B cell (primary cell): ENCODE measurements at regions not wholly inside any gene's neighbourhood (a gene's known extent, or its start where the extent isn't known, plus 50 kb on each side); places are given as distances from the start of the nearest gene placed in this dataset.

Experiments used
- ATAC-seq: fragments of 200-7000 bp; cut with Tn5 transposase; one replicate; pipeline ENCODE4 v1.10.0; 2021; ENCODE audit warnings: low read depth, mild to moderate bottlenecking, moderate number of reproducible peaks, moderate library complexity
- CTCF ChIA-PET: fragments of 350-600 bp; sonication (Branson Sonifier 250); formaldehyde crosslinking; loops from one replicate; lab custom pipeline; 2021; ENCODE audit warnings: antibody characterized with exemption, inconsistent platforms; lab: Charles Lee
- POLR2A ChIA-PET: fragments of 350-600 bp; sonication (Branson Sonifier 250); formaldehyde crosslinking; loops from one replicate; lab custom pipeline; 2021; ENCODE audit warnings: antibody characterized with exemption; lab: Charles Lee
- DNase-seq: peaks from one replicate; pipeline ENCODE4 v3.0.0; 2013
- H2AFZ ChIP-seq: 2 replicates; pipeline ENCODE4 v1.6.1; 2012; ENCODE audit warnings: mild to moderate bottlenecking, low read depth, low read length; ENCODE audit not compliant: insufficient read depth, poor library complexity, severe bottlenecking
- H3K27ac ChIP-seq, 2 donors: 1 replicate in 1 of 2; 2 replicates in 1 of 2; pipeline ENCODE4 v1.5.1; 2012 to 2013; ENCODE audit warnings: low read length in 2 of 2, mild to moderate bottlenecking in 2 of 2, moderate library complexity in 1 of 2
- H3K27me3 ChIP-seq, 4 experiments: fragments of 200-600 bp in 1 of 4; sonication (generic) in 1 of 4; replicated peaks in 1 of 4; 1 replicate in 2 of 4; 2 replicates in 2 of 4; pipeline versions ENCODE4 v1.6.1 to v1.7.0; 2013 to 2016; ENCODE audit warnings: low read length in 3 of 4, mild to moderate bottlenecking in 2 of 4, mixed read lengths in 1 of 4, moderate library complexity in 1 of 4; ENCODE audit not compliant: insufficient read depth in 4 of 4, control insufficient read depth in 3 of 4; ENCODE audit errors: control extremely low read depth in 1 of 4
- H3K36me3 ChIP-seq, 2 experiments: replicated peaks in 1 of 2; 1 replicate in 1 of 2; 2 replicates in 1 of 2; pipeline versions ENCODE4 v1.6.1 to v1.7.1; 2013; ENCODE audit warnings: low read length in 1 of 2; ENCODE audit not compliant: insufficient read depth in 2 of 2, control insufficient read depth in 1 of 2; ENCODE audit errors: control extremely low read depth in 1 of 2, extremely low read depth in 1 of 2
- H3K4me1 ChIP-seq, 2 donors: fragments of 200-600 bp in 1 of 2; sonication (generic) in 1 of 2; 1 replicate in 1 of 2; 2 replicates in 1 of 2; pipeline versions ENCODE4 v1.5.1 to v1.6.1; 2013 to 2017; ENCODE audit warnings: low read length in 2 of 2; ENCODE audit not compliant: control insufficient read depth in 2 of 2, insufficient read depth in 2 of 2
- H3K4me2 ChIP-seq: replicated peaks from 2 replicates; pipeline ENCODE3; 2012; ENCODE audit warnings: mild to moderate bottlenecking, low read depth, low read length; ENCODE audit not compliant: poor library complexity, severe bottlenecking
- H3K4me3 ChIP-seq, 5 experiments: fragments of 200-600 bp in 1 of 5; sonication (generic) in 1 of 5; 1 replicate in 3 of 5; 2 replicates in 2 of 5; pipeline versions ENCODE4 v1.5.1 to v1.7.0; 2011 to 2016; ENCODE audit warnings: low read length in 4 of 5, mild to moderate bottlenecking in 4 of 5, low read depth in 2 of 5, control low read depth in 1 of 5, moderate library complexity in 1 of 5; ENCODE audit not compliant: insufficient read depth in 1 of 5; ENCODE audit errors: control extremely low read depth in 1 of 5, extremely low read depth in 1 of 5
- H3K79me2 ChIP-seq: fragments of 200-600 bp; sonication (generic); one replicate; pipeline ENCODE4 v1.6.0; 2016; ENCODE audit warnings: low read length; ENCODE audit not compliant: control insufficient read depth, insufficient read depth
- H3K9ac ChIP-seq: fragments of 200-600 bp; sonication (generic); 2 replicates; pipeline ENCODE4 v1.6.1; 2017; ENCODE audit warnings: mild to moderate bottlenecking, low read length, moderate library complexity
- H3K9me3 ChIP-seq, 3 donors: one replicate each; pipeline versions ENCODE4 v1.6.1 to v1.7.1; 2013; ENCODE audit warnings: low read length in 2 of 3; ENCODE audit not compliant: control insufficient read depth in 2 of 3, insufficient read depth in 1 of 3; ENCODE audit errors: control extremely low read depth in 1 of 3
- H4K20me1 ChIP-seq: 2 replicates; pipeline ENCODE4 v1.6.0; 2012; ENCODE audit warnings: mild to moderate bottlenecking, low read length; ENCODE audit not compliant: insufficient read depth, control insufficient read depth, poor library complexity, severe bottlenecking
- H3K27ac Mint-ChIP-seq: one replicate; pipeline ENCODE4 v1.8.0; 2021; ENCODE audit warnings: mixed read lengths
- H3K27me3 Mint-ChIP-seq: one replicate; pipeline ENCODE4 v1.8.0; 2021; ENCODE audit warnings: mixed read lengths
- H3K4me1 Mint-ChIP-seq: one replicate; pipeline ENCODE4 v1.8.0; 2021; ENCODE audit warnings: mixed read lengths
- H3K4me3 Mint-ChIP-seq: one replicate; pipeline ENCODE4 v1.8.0; 2021; ENCODE audit warnings: mixed read lengths
- H3K9me3 Mint-ChIP-seq: one replicate; pipeline ENCODE4 v1.8.0; 2022; ENCODE audit warnings: mixed read lengths; ENCODE audit not compliant: insufficient read depth
- CTCF ChIP-seq: fragments of 200-600 bp; IDR thresholded peaks from one replicate; pipeline ENCODE4 v1.8.0; 2022; ENCODE audit warnings: antibody characterized with exemption, mild to moderate bottlenecking
- EZH2 ChIP-seq: IDR thresholded peaks from 2 replicates; pipeline ENCODE4 v1.6.1; 2012; ENCODE audit warnings: borderline replicate concordance, low read depth, mild to moderate bottlenecking, moderate library complexity, low read length; ENCODE audit not compliant: insufficient read depth, poor library complexity, severe bottlenecking
- WGBS: methylation state at CpG from one replicate; pipeline ENCODE4 v1.1.5; 2013; ENCODE audit warnings: missing lambda C conversion rate; ENCODE audit not compliant: insufficient coverage; 5-methylcytosine and 5-hydroxymethylcytosine counted together
- intact Hi-C: fragments of 100-400 bp; cut with micrococcal nuclease; formaldehyde crosslinking; loops from one replicate; pipeline ENCODE4 v1.10.0; 2022

GRCh38 chr13:108095036-108095435, 120.3 kb downstream of the LIG4 start:
- DNase-seq (no peak), ATAC-seq (no peak)
- Mint-ChIP-seq H3K4me1 (no peaks in the 10 kb centered on the region), H3K4me3 (no peak overlapping the region), H3K27me3 (peaks cover 11% of the 10 kb centered on the region), H3K27ac (no peak overlapping the region), H3K9me3 (no peaks in the 10 kb centered on the region)
- H4K20me1 ChIP-seq: no peaks in the 10 kb centered on the region
- no peak overlapping the region for H3K9ac ChIP-seq
- H3K4me2 ChIP-seq: no peak overlapping the region
- no peaks in the 10 kb centered on the region for H3K36me3 ChIP-seq
- ChIA-PET POLR2A (no interaction called here), CTCF (no interaction called here)
- no peaks in the 10 kb centered on the region for H3K79me2 ChIP-seq
- no peak overlapping the region for H3K4me3 ChIP-seq
- TF ChIP-seq CTCF: no peak
- TF ChIP-seq EZH2: no peak
- no peaks in the 10 kb centered on the region for H3K9me3 ChIP-seq
- no peaks in the 10 kb centered on the region for H3K27me3 ChIP-seq
- WGBS: no CpG with 5 or more reads among the region's 2 CpGs
- no peak overlapping the region for H3K27ac ChIP-seq
- H2AFZ ChIP-seq: no peak overlapping the region
- intact Hi-C loops: no loop called here
- H3K4me1 ChIP-seq: no peaks in the 10 kb centered on the region

- Histone ChIP-seq H3K9me3 (no peaks in the 10 kb centered on the region), H3K36me3 (no peaks in the 10 kb centered on the region), H3K27me3 (no peaks in the 10 kb centered on the region), H3K27ac (no peak overlapping the region), H3K4me3 (no peak overlapping the region), H3K4me2 (no peak overlapping the region), H2AFZ (no peak overlapping the region), H3K4me1 (no peaks in the 10 kb centered on the region), H3K9ac (no peak overlapping the region), H4K20me1 (no peaks in the 10 kb centered on the region), H3K79me2 (no peaks in the 10 kb centered on the region)
- Mint-ChIP-seq H3K4me1 (no peaks in the 10 kb centered on the region), H3K4me3 (no peak overlapping the region), H3K27me3 (peaks cover 6% of the 10 kb centered on the region), H3K27ac (no peak overlapping the region), H3K9me3 (no peaks in the 10 kb centered on the region)
- ChIA-PET POLR2A (no interaction called here), CTCF (no interaction called here)
- intact Hi-C loops: no loop called here
- WGBS: no CpG with 5 or more reads among the region's 1 CpG
- ATAC-seq (no peak), DNase-seq (no peak)
- no peak for TF ChIP-seq CTCF
- TF ChIP-seq EZH2: no peak
These were observed 121.7 kb downstream of the LIG4 start for GRCh38 chr13:108093616-108094015.
